Fibroblast of lung (primary cell): ENCODE measurements at regions not wholly inside any gene's neighbourhood (a gene's known extent, or its start where the extent isn't known, plus 50 kb on each side); places are given as distances from the start of the nearest gene placed in this dataset.
"Not testable (repeated sequence)": the region's sequence is repeated elsewhere in the genome, so short reads cannot be mapped to it uniquely, and the experiment has no call there.

ENCODE experiments used
- EZH2 ChIP-seq: IDR thresholded peaks from 2 replicates; pipeline ENCODE4 v1.5.1; 2012; ENCODE audit warnings: low read length, control low read depth, mild to moderate bottlenecking; ENCODE audit errors: missing control alignments
- TF ChIP-seq, protein P1 (sequence below), 2 donors: IDR thresholded peaks in 1 of 2; conservative IDR thresholded peaks in 1 of 2; 1 replicate in 1 of 2; 2 replicates in 1 of 2; pipeline ENCODE4 v1.5.1; 2011 to 2012; ENCODE audit warnings: low read length in 2 of 2, control low read depth in 1 of 2, inconsistent platforms in 1 of 2, low read depth in 1 of 2, mild to moderate bottlenecking in 1 of 2

DNA sequence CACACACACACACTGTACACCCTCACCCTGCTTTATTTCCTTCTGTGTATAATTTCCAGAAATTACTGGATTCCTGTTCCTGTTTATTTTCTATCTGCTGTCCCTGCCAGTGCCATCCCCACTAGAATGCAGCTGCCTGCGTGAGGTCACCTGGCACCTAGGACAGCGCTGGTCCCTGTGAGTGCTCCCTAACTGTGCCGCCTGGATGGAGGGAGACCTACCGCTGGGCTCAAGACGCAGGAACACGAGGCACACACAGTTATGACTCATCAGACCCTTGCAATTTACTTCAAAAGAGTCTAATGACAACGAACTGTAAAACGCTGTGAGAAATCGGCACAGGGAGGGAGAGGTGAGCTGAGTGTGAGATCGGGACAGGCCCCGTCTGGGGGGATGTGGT lies 102.1 kb upstream of the RUFY1 start:
- TF ChIP-seq, protein P1, sequence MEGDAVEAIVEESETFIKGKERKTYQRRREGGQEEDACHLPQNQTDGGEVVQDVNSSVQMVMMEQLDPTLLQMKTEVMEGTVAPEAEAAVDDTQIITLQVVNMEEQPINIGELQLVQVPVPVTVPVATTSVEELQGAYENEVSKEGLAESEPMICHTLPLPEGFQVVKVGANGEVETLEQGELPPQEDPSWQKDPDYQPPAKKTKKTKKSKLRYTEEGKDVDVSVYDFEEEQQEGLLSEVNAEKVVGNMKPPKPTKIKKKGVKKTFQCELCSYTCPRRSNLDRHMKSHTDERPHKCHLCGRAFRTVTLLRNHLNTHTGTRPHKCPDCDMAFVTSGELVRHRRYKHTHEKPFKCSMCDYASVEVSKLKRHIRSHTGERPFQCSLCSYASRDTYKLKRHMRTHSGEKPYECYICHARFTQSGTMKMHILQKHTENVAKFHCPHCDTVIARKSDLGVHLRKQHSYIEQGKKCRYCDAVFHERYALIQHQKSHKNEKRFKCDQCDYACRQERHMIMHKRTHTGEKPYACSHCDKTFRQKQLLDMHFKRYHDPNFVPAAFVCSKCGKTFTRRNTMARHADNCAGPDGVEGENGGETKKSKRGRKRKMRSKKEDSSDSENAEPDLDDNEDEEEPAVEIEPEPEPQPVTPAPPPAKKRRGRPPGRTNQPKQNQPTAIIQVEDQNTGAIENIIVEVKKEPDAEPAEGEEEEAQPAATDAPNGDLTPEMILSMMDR (conservative IDR thresholded peaks at IDR 0.05 in 1 of 2, IDR thresholded peaks at IDR 0.05 in 1 of 2; ENCODE audit: low read depth in 1 of 2, low read length in 2 of 2) = not testable (repeated sequence)
- not testable (repeated sequence) for TF ChIP-seq EZH2
